Mesenchymal stem cell (in vitro differentiated cells and primary cell): ENCODE measurements at regions not wholly inside any gene's neighbourhood (a gene's known extent, or its start where the extent isn't known, plus 50 kb on each side); places are given as distances from the start of the nearest gene placed in this dataset.

ENCODE experiments used
- DNase-seq: peaks from one replicate; pipeline ENCODE4 v3.0.0-alpha.2; 2013
- H2AFZ ChIP-seq: one replicate; pipeline ENCODE4 v1.6.1; 2013; ENCODE audit warnings: low read depth, mild to moderate bottlenecking, control low read depth, inconsistent platforms, low read length, moderate library complexity
- H2AK5ac ChIP-seq: 2 replicates; pipeline ENCODE4 v1.6.1; 2013; ENCODE audit warnings: low read length, moderate library complexity, mild to moderate bottlenecking, inconsistent platforms; ENCODE audit not compliant: severe bottlenecking
- H2BK120ac ChIP-seq: one replicate; pipeline ENCODE4 v1.6.1; 2013; ENCODE audit warnings: low read depth, mild to moderate bottlenecking, inconsistent platforms, low read length, moderate library complexity
- H2BK12ac ChIP-seq, 2 experiments: one replicate each; pipeline ENCODE4 v1.6.1; 2013; ENCODE audit warnings: inconsistent platforms in 2 of 2, low read length in 2 of 2, mild to moderate bottlenecking in 2 of 2, moderate library complexity in 2 of 2, control low read depth in 1 of 2
- H2BK15ac ChIP-seq: one replicate; pipeline ENCODE4 v1.6.1; 2013; ENCODE audit warnings: mild to moderate bottlenecking, low read depth, inconsistent platforms; ENCODE audit not compliant: poor library complexity, severe bottlenecking
- H2BK5ac ChIP-seq: 2 replicates; pipeline ENCODE4 v1.6.1; 2013; ENCODE audit warnings: low read depth, mild to moderate bottlenecking, low read length, control low read depth, inconsistent platforms; ENCODE audit not compliant: poor library complexity, severe bottlenecking
- H3K14ac ChIP-seq, 2 experiments: one replicate each; pipeline ENCODE4 v1.6.1; 2013; ENCODE audit warnings: inconsistent platforms in 2 of 2, low read length in 2 of 2, control low read depth in 1 of 2, mild to moderate bottlenecking in 1 of 2, moderate library complexity in 1 of 2
- H3K18ac ChIP-seq, 2 experiments: one replicate each; pipeline ENCODE4 v1.6.1; 2013; ENCODE audit warnings: inconsistent platforms in 2 of 2, low read length in 2 of 2, control low read depth in 1 of 2, low read depth in 1 of 2, mild to moderate bottlenecking in 1 of 2
- H3K23ac ChIP-seq, 2 experiments: one replicate each; pipeline ENCODE4 v1.6.1; 2013; ENCODE audit warnings: inconsistent platforms in 2 of 2, low read length in 2 of 2, mild to moderate bottlenecking in 2 of 2, moderate library complexity in 2 of 2, control low read depth in 1 of 2
- H3K27ac ChIP-seq: 2 replicates; pipeline ENCODE4 v1.5.1; 2013; ENCODE audit warnings: mild to moderate bottlenecking, moderate library complexity, low read length, control low read depth, inconsistent platforms; ENCODE audit not compliant: poor library complexity, severe bottlenecking
- H3K27me3 ChIP-seq, 2 experiments: 2 replicates each; pipeline versions ENCODE4 v1.6.1 to v1.7.0; 2013; ENCODE audit warnings: low read length in 2 of 2, mild to moderate bottlenecking in 2 of 2, moderate library complexity in 2 of 2, control low read depth in 1 of 2, inconsistent platforms in 1 of 2; ENCODE audit not compliant: control insufficient read depth in 1 of 2, insufficient read depth in 1 of 2
- H3K36me3 ChIP-seq, 2 experiments: 2 replicates each; pipeline versions ENCODE4 v1.6.1 to v1.7.0; 2013; ENCODE audit warnings: low read length in 2 of 2, control low read depth in 1 of 2, inconsistent platforms in 1 of 2, low read depth in 1 of 2, mild to moderate bottlenecking in 1 of 2; ENCODE audit not compliant: insufficient read depth in 2 of 2, control insufficient read depth in 1 of 2
- H3K4ac ChIP-seq, 2 experiments: one replicate each; pipeline ENCODE4 v1.6.1; 2013; ENCODE audit warnings: inconsistent platforms in 2 of 2, low read length in 2 of 2, mild to moderate bottlenecking in 2 of 2, moderate library complexity in 2 of 2, control low read depth in 1 of 2, low read depth in 1 of 2
- H3K4me1 ChIP-seq: 2 replicates; pipeline ENCODE4 v1.6.1; 2013; ENCODE audit warnings: low read depth, low read length, control low read depth; ENCODE audit not compliant: control insufficient read depth, insufficient read depth
- H3K4me2 ChIP-seq: 2 replicates; pipeline ENCODE4 v1.6.1; 2013; ENCODE audit warnings: low read length, mild to moderate bottlenecking, inconsistent platforms; ENCODE audit not compliant: poor library complexity, severe bottlenecking
- H3K4me3 ChIP-seq, 2 experiments: 2 replicates each; pipeline versions ENCODE4 v1.5.1 to v1.7.0; 2013; ENCODE audit warnings: low read length in 2 of 2, mild to moderate bottlenecking in 2 of 2, control low read depth in 1 of 2, low read depth in 1 of 2; ENCODE audit not compliant: insufficient read depth in 1 of 2
- H3K79me1 ChIP-seq: replicated peaks from 2 replicates; pipeline ENCODE4 v1.6.1; 2013; ENCODE audit warnings: mild to moderate bottlenecking, control low read depth, low read length, inconsistent platforms; ENCODE audit not compliant: poor library complexity, severe bottlenecking
- H3K9ac ChIP-seq: 2 replicates; pipeline ENCODE4 v1.7.0; 2013; ENCODE audit warnings: mild to moderate bottlenecking, low read length, moderate library complexity
- H3K9me3 ChIP-seq: 2 replicates; pipeline ENCODE4 v1.7.0; 2013; ENCODE audit warnings: mild to moderate bottlenecking, low read length; ENCODE audit not compliant: control insufficient read depth
- H4K8ac ChIP-seq: one replicate; pipeline ENCODE4 v1.6.1; 2013; ENCODE audit warnings: inconsistent platforms, mild to moderate bottlenecking, low read length, moderate library complexity
- H4K91ac ChIP-seq: one replicate; pipeline ENCODE4 v1.6.1; 2013; ENCODE audit warnings: mild to moderate bottlenecking, low read length, inconsistent platforms
- WGBS: methylation state at CpG from one replicate; pipeline ENCODE4 v1.1.7; 2013; ENCODE audit warnings: mixed read lengths; 5-methylcytosine and 5-hydroxymethylcytosine counted together

DNA sequence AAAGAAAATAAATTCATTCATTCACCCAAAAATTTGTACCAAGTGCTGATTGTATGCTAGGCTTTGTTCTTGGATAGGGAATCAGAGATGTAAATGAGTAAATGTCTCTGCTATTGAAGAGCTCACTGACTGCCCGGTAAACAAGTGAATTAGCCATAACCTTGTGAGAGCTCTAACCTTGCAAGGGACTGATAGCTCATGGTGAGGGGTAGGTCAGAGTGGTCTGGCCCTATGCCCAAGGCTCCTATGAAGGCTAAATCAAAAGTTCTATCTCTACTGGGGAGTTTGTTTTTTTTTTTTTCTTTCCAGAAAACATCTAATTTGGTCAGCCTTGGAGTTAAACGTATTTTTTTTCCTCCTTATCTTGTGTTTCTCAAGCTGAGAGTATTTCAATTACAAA is 172.8 kb upstream of the CDH11 start:
- H3K36me3 ChIP-seq, result no peaks in the 10 kb centered on the region
- H2BK5ac ChIP-seq, result no peak overlapping the region
- no peaks in the 10 kb centered on the region for H3K27me3 ChIP-seq
- no peak overlapping the region for H3K18ac ChIP-seq
- H3K9ac ChIP-seq, result no peak overlapping the region
- no peak overlapping the region for H3K23ac ChIP-seq
- H2AK5ac ChIP-seq, result no peak overlapping the region
- H4K8ac ChIP-seq, result no peak overlapping the region
- H3K4me2 ChIP-seq, result no peak overlapping the region
- H4K91ac ChIP-seq, result no peak overlapping the region
- H2BK120ac ChIP-seq, result no peak overlapping the region
- WGBS, result 94% methylated on average over 1 of the region's 2 CpGs
- H2BK15ac ChIP-seq, result no peak overlapping the region
- no peaks in the 10 kb centered on the region for H3K9me3 ChIP-seq
- no peak for DNase-seq
- H3K27ac ChIP-seq, result no peak overlapping the region
- no peak overlapping the region for H2BK12ac ChIP-seq
- no peak overlapping the region for H2AFZ ChIP-seq
- no peaks in the 10 kb centered on the region for H3K79me1 ChIP-seq
- no peak overlapping the region for H3K14ac ChIP-seq
- no peak overlapping the region for H3K4me3 ChIP-seq
- no peaks in the 10 kb centered on the region for H3K4me1 ChIP-seq
- no peak overlapping the region for H3K4ac ChIP-seq

DNA sequence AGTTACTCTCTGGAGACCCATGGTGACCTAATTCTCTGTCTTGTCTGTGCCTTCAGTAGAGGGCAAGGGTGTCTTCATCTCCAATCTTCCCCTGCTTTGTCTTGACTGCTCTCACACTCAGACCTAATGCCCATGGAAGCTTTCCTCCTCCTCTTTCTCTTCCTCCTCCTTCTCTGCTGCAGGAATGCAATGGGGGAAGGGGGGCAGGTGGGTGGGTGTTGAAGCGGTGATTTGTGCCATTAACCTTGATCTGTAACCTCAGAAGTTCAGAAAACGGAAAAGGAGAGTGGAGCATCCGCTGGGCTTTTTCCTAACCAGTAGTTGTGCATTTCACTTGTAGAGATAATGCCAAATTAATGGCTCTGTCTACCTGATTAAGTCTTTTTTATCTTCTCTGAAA is 172.3 kb upstream of the CDH11 start:
- no peak overlapping the region for H2BK12ac ChIP-seq
- no peak overlapping the region for H3K4me3 ChIP-seq
- no peak overlapping the region for H3K4me2 ChIP-seq
- no peak overlapping the region for H2BK15ac ChIP-seq
- no peak overlapping the region for H3K4ac ChIP-seq
- H3K9ac ChIP-seq, result no peak overlapping the region
- H3K79me1 ChIP-seq, result no peaks in the 10 kb centered on the region
- no peak overlapping the region for H4K91ac ChIP-seq
- H3K4me1 ChIP-seq, result no peaks in the 10 kb centered on the region
- H2AFZ ChIP-seq, result no peak overlapping the region
- no peak overlapping the region for H2BK120ac ChIP-seq
- no peak overlapping the region for H3K14ac ChIP-seq
- no peak overlapping the region for H2BK5ac ChIP-seq
- H3K23ac ChIP-seq, result peak overlapping the region in 1 of 2 experiments; percentile 5
- H3K27me3 ChIP-seq, result no peaks in the 10 kb centered on the region
- no peak overlapping the region for H3K18ac ChIP-seq
- H3K9me3 ChIP-seq, result no peaks in the 10 kb centered on the region
- H3K27ac ChIP-seq, result no peak overlapping the region
- no peak overlapping the region for H2AK5ac ChIP-seq
- no peak overlapping the region for H4K8ac ChIP-seq
- no peak for DNase-seq
- 89% methylated on average over 1 of the region's 3 CpGs for WGBS
- H3K36me3 ChIP-seq, result no peaks in the 10 kb centered on the region

DNA sequence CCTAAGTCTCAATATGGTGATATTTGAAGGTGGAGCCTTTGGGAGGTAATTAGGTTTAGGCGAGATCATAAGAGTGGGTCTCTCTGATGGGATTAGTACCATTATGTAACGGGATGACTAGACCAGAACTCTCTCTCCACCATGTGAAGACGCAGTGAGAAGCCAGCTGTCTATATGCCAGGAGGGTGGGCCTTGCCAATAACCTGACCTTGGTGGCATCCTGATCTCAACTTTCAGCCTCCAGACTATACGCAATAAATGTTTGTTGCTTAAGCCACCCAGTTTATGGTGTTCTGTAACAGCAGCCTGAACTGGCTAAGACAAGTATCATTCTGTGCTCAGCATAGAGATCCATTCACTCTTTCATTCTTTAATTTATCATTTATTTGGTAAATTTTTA is 167.2 kb upstream of the CDH11 start:
- no peaks in the 10 kb centered on the region for H3K36me3 ChIP-seq
- H3K23ac ChIP-seq, result no peak overlapping the region
- no peaks in the 10 kb centered on the region for H3K9me3 ChIP-seq
- no peaks in the 10 kb centered on the region for H3K4me1 ChIP-seq
- no peak overlapping the region for H3K4me2 ChIP-seq
- no peak overlapping the region for H4K91ac ChIP-seq
- H3K18ac ChIP-seq, result no peak overlapping the region
- 94% methylated on average over 4 of the region's 4 CpGs for WGBS
- H2BK5ac ChIP-seq, result no peak overlapping the region
- no peak overlapping the region for H3K9ac ChIP-seq
- peak overlapping the region in 1 of 2 experiments; percentile 15 for H3K4ac ChIP-seq
- H3K27ac ChIP-seq, result no peak overlapping the region
- no peak for DNase-seq
- H4K8ac ChIP-seq, result no peak overlapping the region
- H2AFZ ChIP-seq, result no peak overlapping the region
- H2BK12ac ChIP-seq, result no peak overlapping the region
- no peak overlapping the region for H2BK15ac ChIP-seq
- no peak overlapping the region for H2AK5ac ChIP-seq
- no peaks in the 10 kb centered on the region for H3K79me1 ChIP-seq
- H3K14ac ChIP-seq, result no peak overlapping the region
- no peak overlapping the region for H3K4me3 ChIP-seq
- H3K27me3 ChIP-seq, result no peaks in the 10 kb centered on the region
- no peak overlapping the region for H2BK120ac ChIP-seq

DNA sequence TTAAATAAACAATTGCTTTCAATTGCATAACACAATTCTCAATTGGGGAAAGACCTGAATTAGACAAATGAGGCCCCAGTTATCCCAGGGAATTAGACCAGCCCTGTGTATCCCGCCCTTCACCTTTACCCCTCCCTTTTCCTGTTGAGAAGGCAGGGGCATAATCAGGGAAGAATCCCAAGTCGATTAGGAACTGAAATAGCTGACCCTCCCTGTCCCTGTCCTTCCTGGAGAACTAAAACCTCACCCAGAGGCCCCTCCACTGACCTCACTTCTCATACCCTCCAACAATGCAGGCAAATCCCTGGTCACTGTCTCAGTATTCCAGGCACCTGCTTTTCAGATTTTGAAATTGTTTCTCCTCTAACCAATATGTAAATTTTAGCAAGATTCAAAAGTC is 165.4 kb upstream of the CDH11 start:
- Histone ChIP-seq H3K9ac (no peak overlapping the region), H3K79me1 (no peaks in the 10 kb centered on the region), H3K27ac (no peak overlapping the region), H3K4me2 (no peak overlapping the region), H2BK120ac (no peak overlapping the region), H3K4me1 (no peaks in the 10 kb centered on the region), H2BK5ac (no peak overlapping the region), H4K8ac (no peak overlapping the region), H2BK15ac (no peak overlapping the region), H2AK5ac (no peak overlapping the region), H3K14ac (no peak overlapping the region), H2BK12ac (no peak overlapping the region), H3K27me3 (no peaks in the 10 kb centered on the region), H2AFZ (no peak overlapping the region), H3K4me3 (no peak overlapping the region), H4K91ac (no peak overlapping the region), H3K4ac (no peak overlapping the region), H3K18ac (no peak overlapping the region), H3K36me3 (no peaks in the 10 kb centered on the region), H3K9me3 (no peaks in the 10 kb centered on the region), H3K23ac (no peak overlapping the region)
- no peak for DNase-seq
- 21% methylated on average over 2 of the region's 2 CpGs for WGBS
